ENCODE measurements at regions not wholly inside any gene's neighbourhood (a gene's known extent, or its start where the extent isn't known, plus 50 kb on each side); places are given as distances from the start of the nearest gene placed in this dataset.

DNA sequence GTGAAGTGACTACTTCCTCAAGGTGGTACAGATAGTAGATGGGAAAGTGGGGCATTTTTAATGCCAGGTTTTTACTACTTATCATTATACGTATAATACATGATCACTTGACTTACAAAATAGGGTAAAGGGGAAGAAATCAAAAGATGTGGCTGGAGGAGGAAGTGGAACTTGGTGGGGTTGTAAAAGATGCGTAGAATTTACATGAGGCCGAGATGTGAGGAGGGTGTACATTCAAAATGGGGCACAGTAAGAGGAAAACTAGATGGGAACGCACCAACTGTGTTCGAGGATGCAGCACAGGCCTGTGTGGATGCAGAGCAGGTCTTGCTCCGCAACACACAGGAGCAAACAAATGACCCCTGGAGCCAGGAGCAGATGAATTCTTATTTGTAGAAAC, 403.3 kb downstream of the TXNL1 start:
- Histone ChIP-seq H2BK15ac (ENCODE audit: low read depth, low read length) (peak overlapping the region; percentile 61; the same call in 2 of the 3 replicates), H2BK120ac (ENCODE audit: low read depth, low read length) (peak overlapping the region; percentile 67), H3K4me3 (ENCODE audit: insufficient read depth, low read depth, low read length) (no peak overlapping the region), H3K9me3 (ENCODE audit: control insufficient read depth, insufficient read depth, low read length) (peaks cover 4% of the 10 kb centered on the region; the same call in 1 of the 2 replicates), H3K4ac (ENCODE audit: low read depth, low read length) (peak overlapping the region; percentile 67), H3K56ac (ENCODE audit: extremely low read depth, insufficient read depth, low read length) (no peak overlapping the region), H4K91ac (ENCODE audit: insufficient read depth, low read depth, low read length) (peak overlapping the region; percentile 66; the same call in 1 of the 2 replicates), H3K4me1 (ENCODE audit: control insufficient read depth, insufficient read depth, low read length) (peaks cover 6% of the 10 kb centered on the region), H3K23ac (ENCODE audit: low read depth, low read length) (no peak overlapping the region), H3K79me1 (ENCODE audit: low read depth in 1 of 2, low read length in 2 of 2) (no peaks in the 10 kb centered on the region), H3K27ac (ENCODE audit: insufficient read depth, low read length) (no peak overlapping the region), H3K9me1 (ENCODE audit: insufficient read depth, low read length) (peaks cover 4% of the 10 kb centered on the region; the same call in 1 of the 2 replicates), H3K14ac (replicated peaks; ENCODE audit: low read depth, low read length) (0 out of 2 replicates have a peak overlapping the region, but pooled peaks have one; percentile 3), H3K18ac (ENCODE audit: low read depth, low read length) (peak overlapping the region; percentile 11; the same call in 1 of the 2 replicates), H2AK5ac (ENCODE audit: low read depth, low read length) (peak overlapping the region; percentile 67; the same call in 1 of the 2 replicates), H3K4me2 (ENCODE audit: low read depth, low read length) (no peak overlapping the region), H3K36me3 (ENCODE audit: control insufficient read depth, insufficient read depth, low read length) (no peaks in the 10 kb centered on the region), H4K8ac (ENCODE audit: low read depth in 2 of 2, low read length in 2 of 2) (peak overlapping the region in 1 of 2 experiments; percentile 48; a peak in 1 of 4 replicates), H4K20me1 (ENCODE audit: insufficient read depth, low read length) (no peaks in the 10 kb centered on the region), H2BK5ac (ENCODE audit: low read depth, low read length, poor library complexity, severe bottlenecking) (no peak overlapping the region), H2AFZ (replicated peaks; ENCODE audit: low read length, poor library complexity) (no peak overlapping the region), H3K9ac (ENCODE audit: low read depth, low read length) (no peak overlapping the region), H3K27me3 (ENCODE audit: control insufficient read depth, insufficient read depth, low read length) (no peaks in the 10 kb centered on the region), H4K5ac (ENCODE audit: low read depth, low read length) (no peak overlapping the region), H2BK20ac (ENCODE audit: low read depth, low read length) (peak overlapping the region; percentile 88), H2AK9ac (replicated peaks; ENCODE audit: low read depth, low read length, poor library complexity) (no peak overlapping the region)
- intact Hi-C loops (cut with micrococcal nuclease) (loop anchor here (10.0 kb wide), 1 partner anchor 650 kb away; the partner anchor contains the start of gene TCF4), dilution Hi-C loops (cut with HindIII; ENCODE audit: low sequenced_read_pairs, unreplicated experiment) (no loop called here), in situ Hi-C loops (cut with MboI; ENCODE audit: low sequenced_read_pairs) (no loop called here)
- WGBS, 2 experiments (ENCODE audit: extremely low coverage in 2 of 2, insufficient read length in 1 of 2) = 100% methylated on average over 1 to 5 of the region's 6 CpGs
- ChIA-PET POLR2A (ENCODE audit: unreplicated experiment) (no interaction called here), CTCF (no interaction called here)
- DNase-seq (no peak), ATAC-seq (ENCODE audit: low read depth) (no peak)
- TF ChIP-seq RCOR1 (IDR thresholded peaks at IDR 0.05; ENCODE audit: insufficient replicate concordance, low read length) = no peak
- no peak for TF ChIP-seq MAFK (IDR thresholded peaks at IDR 0.05; ENCODE audit: low read depth, low read length)
- no TSS peak for BruUV-seq (replicated peaks)

Data from IMR-90 (cell line).